Osteoblast (primary cell): ENCODE measurements at regions not wholly inside any gene's neighbourhood (a gene's known extent, or its start where the extent isn't known, plus 50 kb on each side); places are given as distances from the start of the nearest gene placed in this dataset.

Source experiments
- DNase-seq: peaks from one replicate; pipeline ENCODE4 v3.0.0; 2011; ENCODE audit warnings: low spot score, mixed read lengths; ENCODE audit not compliant: insufficient read length; ENCODE audit errors: missing footprints
- H2AFZ ChIP-seq: 2 replicates; pipeline ENCODE4 v1.6.0; 2011; ENCODE audit warnings: mild to moderate bottlenecking, low read length
- H3K27ac ChIP-seq: 2 replicates; pipeline ENCODE4 v1.5.1; 2011; ENCODE audit warnings: mild to moderate bottlenecking, low read depth, low read length, moderate library complexity
- H3K27me3 ChIP-seq: 2 replicates; pipeline ENCODE4 v1.6.0; 2012; ENCODE audit warnings: mild to moderate bottlenecking, control low read depth, inconsistent platforms, low read length, moderate library complexity; ENCODE audit not compliant: insufficient read depth
- H3K36me3 ChIP-seq: 2 replicates; pipeline ENCODE4 v1.5.1; 2011; ENCODE audit warnings: mild to moderate bottlenecking, low read length, control low read depth, moderate library complexity; ENCODE audit not compliant: insufficient read depth
- H3K4me1 ChIP-seq: 2 replicates; pipeline ENCODE4 v1.5.1; 2011; ENCODE audit warnings: mild to moderate bottlenecking, low read length, control low read depth, moderate library complexity; ENCODE audit not compliant: insufficient read depth
- H3K4me2 ChIP-seq: 2 replicates; pipeline ENCODE4 v1.6.0; 2011; ENCODE audit warnings: mild to moderate bottlenecking, low read length; ENCODE audit not compliant: insufficient read depth
- H3K4me3 ChIP-seq: fragments of 200-600 bp; sonication (generic); 3 replicates; pipeline ENCODE4 v1.5.1; 2012; ENCODE audit warnings: mild to moderate bottlenecking, low read length, inconsistent platforms; ENCODE audit not compliant: insufficient read depth
- H3K79me2 ChIP-seq: 2 replicates; pipeline ENCODE4 v1.6.0; 2012; ENCODE audit warnings: mild to moderate bottlenecking, low read length, control low read depth, inconsistent platforms; ENCODE audit not compliant: insufficient read depth
- H3K9me3 ChIP-seq: 2 replicates; pipeline ENCODE4 v1.5.1; 2011; ENCODE audit warnings: low read depth, low read length, control low read depth
- H4K20me1 ChIP-seq: 2 replicates; pipeline ENCODE4 v1.6.0; 2012; ENCODE audit warnings: mild to moderate bottlenecking, low read length, control low read depth; ENCODE audit not compliant: insufficient read depth
- CTCF ChIP-seq: IDR thresholded peaks from 2 replicates; pipeline ENCODE4 v1.5.1; 2011; ENCODE audit warnings: mild to moderate bottlenecking, low read depth, low read length, moderate library complexity; ENCODE audit errors: extremely low read depth

GRCh38 chr2:56515399-56515798 is 331.6 kb downstream of the CCDC85A start:
- Histone ChIP-seq H3K4me1 (no peaks in the 10 kb centered on the region), H3K4me3 (no peak overlapping the region), H2AFZ (no peak overlapping the region), H3K27ac (no peak overlapping the region), H3K9me3 (peaks cover 2% of the 10 kb centered on the region), H3K36me3 (no peaks in the 10 kb centered on the region), H4K20me1 (no peaks in the 10 kb centered on the region), H3K27me3 (no peaks in the 10 kb centered on the region), H3K79me2 (no peaks in the 10 kb centered on the region), H3K4me2 (no peak overlapping the region)
- no peak for DNase-seq
- no peak for TF ChIP-seq CTCF

GRCh38 chr2:56519806-56520205 is 336.0 kb downstream of the CCDC85A start:
- H3K9me3 ChIP-seq: peaks cover 2% of the 10 kb centered on the region
- no peaks in the 10 kb centered on the region for H3K27me3 ChIP-seq
- H3K4me3 ChIP-seq: no peak overlapping the region
- H3K79me2 ChIP-seq: no peaks in the 10 kb centered on the region
- TF ChIP-seq CTCF: no peak
- DNase-seq: no peak
- no peaks in the 10 kb centered on the region for H3K4me1 ChIP-seq
- H3K27ac ChIP-seq: no peak overlapping the region
- no peaks in the 10 kb centered on the region for H3K36me3 ChIP-seq
- H4K20me1 ChIP-seq: no peaks in the 10 kb centered on the region
- H2AFZ ChIP-seq: no peak overlapping the region
- H3K4me2 ChIP-seq: no peak overlapping the region

GRCh38 chr2:56522605-56523089 is 338.9 kb downstream of the CCDC85A start:
- no peak overlapping the region for H2AFZ ChIP-seq
- DNase-seq: no peak
- no peaks in the 10 kb centered on the region for H3K79me2 ChIP-seq
- H3K36me3 ChIP-seq: no peaks in the 10 kb centered on the region
- H3K4me3 ChIP-seq: no peak overlapping the region
- no peaks in the 10 kb centered on the region for H3K4me1 ChIP-seq
- no peaks in the 10 kb centered on the region for H3K27me3 ChIP-seq
- no peak overlapping the region for H3K27ac ChIP-seq
- H4K20me1 ChIP-seq: no peaks in the 10 kb centered on the region
- no peak overlapping the region for H3K4me2 ChIP-seq
- TF ChIP-seq CTCF: no peak
- no peaks in the 10 kb centered on the region for H3K9me3 ChIP-seq

- Histone ChIP-seq H2AFZ (no peak overlapping the region), H3K4me3 (no peak overlapping the region), H3K9me3 (no peaks in the 10 kb centered on the region), H3K4me2 (no peak overlapping the region), H3K79me2 (no peaks in the 10 kb centered on the region), H4K20me1 (no peaks in the 10 kb centered on the region), H3K4me1 (no peaks in the 10 kb centered on the region), H3K36me3 (no peaks in the 10 kb centered on the region), H3K27me3 (no peaks in the 10 kb centered on the region), H3K27ac (no peak overlapping the region)
- no peak for DNase-seq
- no peak for TF ChIP-seq CTCF
Measured at GRCh38 chr2:56523816-56524215, 340.0 kb downstream of the CCDC85A start.
